Tibial nerve (tissue), 3 donors: ENCODE measurements at regions not wholly inside any gene's neighbourhood (a gene's known extent, or its start where the extent isn't known, plus 50 kb on each side); places are given as distances from the start of the nearest gene placed in this dataset.

ENCODE experiments used
- POLR2A ChIP-seq, 2 donors: fragments of 450-650 bp; IDR thresholded peaks; one replicate each; pipeline ENCODE4 v1.6.1; 2017; ENCODE audit warnings: antibody characterized with exemption in 2 of 2, mild to moderate bottlenecking in 2 of 2, moderate library complexity in 2 of 2
- TF ChIP-seq, protein P1 (sequence below), 5 experiments: fragments of 200-600 bp in 3 of 5; fragments of 450-650 bp in 2 of 5; sonication (generic) in 3 of 5; IDR thresholded peaks; one replicate each; pipeline ENCODE4 v1.5.1; 2016 to 2019; ENCODE audit warnings: antibody characterized with exemption in 5 of 5, mild to moderate bottlenecking in 3 of 5, moderate library complexity in 2 of 5

- TF ChIP-seq, protein P1, sequence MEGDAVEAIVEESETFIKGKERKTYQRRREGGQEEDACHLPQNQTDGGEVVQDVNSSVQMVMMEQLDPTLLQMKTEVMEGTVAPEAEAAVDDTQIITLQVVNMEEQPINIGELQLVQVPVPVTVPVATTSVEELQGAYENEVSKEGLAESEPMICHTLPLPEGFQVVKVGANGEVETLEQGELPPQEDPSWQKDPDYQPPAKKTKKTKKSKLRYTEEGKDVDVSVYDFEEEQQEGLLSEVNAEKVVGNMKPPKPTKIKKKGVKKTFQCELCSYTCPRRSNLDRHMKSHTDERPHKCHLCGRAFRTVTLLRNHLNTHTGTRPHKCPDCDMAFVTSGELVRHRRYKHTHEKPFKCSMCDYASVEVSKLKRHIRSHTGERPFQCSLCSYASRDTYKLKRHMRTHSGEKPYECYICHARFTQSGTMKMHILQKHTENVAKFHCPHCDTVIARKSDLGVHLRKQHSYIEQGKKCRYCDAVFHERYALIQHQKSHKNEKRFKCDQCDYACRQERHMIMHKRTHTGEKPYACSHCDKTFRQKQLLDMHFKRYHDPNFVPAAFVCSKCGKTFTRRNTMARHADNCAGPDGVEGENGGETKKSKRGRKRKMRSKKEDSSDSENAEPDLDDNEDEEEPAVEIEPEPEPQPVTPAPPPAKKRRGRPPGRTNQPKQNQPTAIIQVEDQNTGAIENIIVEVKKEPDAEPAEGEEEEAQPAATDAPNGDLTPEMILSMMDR (IDR thresholded peaks at IDR 0.05): no peak
- TF ChIP-seq POLR2A (IDR thresholded peaks at IDR 0.05): no peak
Observed at GRCh38 chr14:50039734-50040400, 76.5 kb downstream of the VCPKMT start.
